GM12892 (cell line): ENCODE measurements at regions not wholly inside any gene's neighbourhood (a gene's known extent, or its start where the extent isn't known, plus 50 kb on each side); places are given as distances from the start of the nearest gene placed in this dataset.

ENCODE experiments used
- DNase-seq: peaks from one replicate; pipeline ENCODE4 v3.0.0; 2011; ENCODE audit not compliant: insufficient read length
- FAIRE-seq: peaks from 2 replicates; lab custom pipeline; 2011; peaks lifted over from hg19 to GRCh38; lab: Jason Lieb, UNC
- POLR2A ChIP-seq: IDR thresholded peaks from 2 replicates; pipeline ENCODE4 v1.6.1; 2011; ENCODE audit warnings: low read depth, low read length, control low read depth
- POLR2AphosphoS5 ChIP-seq: IDR thresholded peaks from 2 replicates; pipeline ENCODE4 v1.6.1; 2011; ENCODE audit warnings: low read depth, low read length, control low read depth
- TAF1 ChIP-seq: IDR thresholded peaks from 2 replicates; pipeline ENCODE4 v1.6.1; 2011; ENCODE audit warnings: low read depth, mild to moderate bottlenecking, control low read depth, low read length, borderline replicate concordance

- TF ChIP-seq POLR2A (no peak), TAF1 (no peak), POLR2AphosphoS5 (no peak)
- no peak for FAIRE-seq
- DNase-seq = no peak
Measured at GRCh38 chr10:125431149-125431548, 251.8 kb downstream of the TEX36 start.

GRCh38 chr10:125428054-125428453, 254.9 kb downstream of the TEX36 start:
- DNase-seq (no peak), FAIRE-seq (no peak)
- TF ChIP-seq POLR2A = no peak
- no peak for TF ChIP-seq TAF1
- TF ChIP-seq POLR2AphosphoS5 = no peak

GRCh38 chr10:125424191-125424847, 258.6 kb downstream of the TEX36 start:
- DNase-seq (no peak), FAIRE-seq (no peak)
- TF ChIP-seq TAF1 = no peak
- no peak for TF ChIP-seq POLR2AphosphoS5
- no peak for TF ChIP-seq POLR2A

GRCh38 chr10:125423569-125423968, 259.4 kb downstream of the TEX36 start:
- FAIRE-seq (no peak), DNase-seq (no peak)
- no peak for TF ChIP-seq POLR2A
- TF ChIP-seq POLR2AphosphoS5 = no peak

GRCh38 chr10:125419831-125420230, 259.5 kb upstream of the CTBP2 start:
- no peak for TF ChIP-seq POLR2A
- TF ChIP-seq POLR2AphosphoS5 = no peak
- no peak for TF ChIP-seq TAF1
- no peak for FAIRE-seq
- DNase-seq = no peak

- FAIRE-seq = no peak
- DNase-seq = no peak
- TF ChIP-seq TAF1 = no peak
- TF ChIP-seq POLR2A = no peak
- no peak for TF ChIP-seq POLR2AphosphoS5
Measured at GRCh38 chr10:125419146-125419545, 258.8 kb upstream of the CTBP2 start.

- no peak for FAIRE-seq
- no peak for DNase-seq
- TF ChIP-seq POLR2A (no peak), TAF1 (no peak), POLR2AphosphoS5 (no peak)
Measured at GRCh38 chr10:125417605-125418004, 257.2 kb upstream of the CTBP2 start.

- no peak for FAIRE-seq
- DNase-seq = no peak
- no peak for TF ChIP-seq TAF1
- TF ChIP-seq POLR2AphosphoS5 = no peak
- TF ChIP-seq POLR2A = no peak
Measured at GRCh38 chr10:125415964-125416363, 255.6 kb upstream of the CTBP2 start.

- DNase-seq (no peak), FAIRE-seq (no peak)
- TF ChIP-seq TAF1 (no peak), POLR2A (no peak), POLR2AphosphoS5 (no peak)
Measured at GRCh38 chr10:125415006-125415633, 254.8 kb upstream of the CTBP2 start.

- FAIRE-seq = no peak
- no peak for DNase-seq
- TF ChIP-seq POLR2AphosphoS5 (no peak), POLR2A (no peak), TAF1 (no peak)
Measured at GRCh38 chr10:125411724-125412123, 251.4 kb upstream of the CTBP2 start.

- no peak for DNase-seq
- no peak for FAIRE-seq
- no peak for TF ChIP-seq TAF1
- TF ChIP-seq POLR2A = no peak
- no peak for TF ChIP-seq POLR2AphosphoS5
Measured at GRCh38 chr10:125409756-125410155, 249.4 kb upstream of the CTBP2 start.

- DNase-seq (no peak), FAIRE-seq (no peak)
- TF ChIP-seq POLR2A = no peak
- TF ChIP-seq POLR2AphosphoS5 = no peak
- no peak for TF ChIP-seq TAF1
Measured at GRCh38 chr10:125407557-125407956, 247.2 kb upstream of the CTBP2 start.
